Astrocyte (in vitro differentiated cells and primary cell): ENCODE measurements at regions not wholly inside any gene's neighbourhood (a gene's known extent, or its start where the extent isn't known, plus 50 kb on each side); places are given as distances from the start of the nearest gene placed in this dataset.

ENCODE experiments used
- EZH2 ChIP-seq: IDR thresholded peaks from 2 replicates; pipeline ENCODE4 v1.6.1; 2012; ENCODE audit warnings: mild to moderate bottlenecking, low read length, inconsistent platforms; ENCODE audit not compliant: insufficient read depth
- TF ChIP-seq, protein P1 (sequence below): IDR thresholded peaks from 2 replicates; pipeline ENCODE4 v1.5.1; 2011; ENCODE audit warnings: low read depth, mild to moderate bottlenecking, inconsistent platforms, low read length, moderate library complexity; ENCODE audit not compliant: insufficient read depth

DNA sequence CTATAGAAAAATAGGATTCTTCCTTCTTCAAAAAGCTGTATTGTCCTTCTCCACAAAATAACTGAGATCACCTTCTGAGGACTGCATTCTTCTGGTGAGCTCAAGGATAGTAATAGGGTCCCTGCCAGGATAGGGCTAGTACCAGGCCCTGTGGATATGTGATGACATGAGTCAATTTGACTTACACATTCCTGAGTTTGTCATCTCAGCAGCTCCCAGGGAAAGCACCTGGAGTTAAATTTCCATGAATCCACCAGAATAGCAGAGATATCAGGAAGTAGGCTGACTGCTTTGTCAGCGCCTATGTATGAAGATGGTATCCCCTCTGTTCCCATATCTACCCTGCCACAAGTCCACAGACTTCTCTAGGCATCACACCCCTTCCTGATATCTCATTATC is 225.8 kb downstream of the PMP22 start:
- TF ChIP-seq, protein P1, sequence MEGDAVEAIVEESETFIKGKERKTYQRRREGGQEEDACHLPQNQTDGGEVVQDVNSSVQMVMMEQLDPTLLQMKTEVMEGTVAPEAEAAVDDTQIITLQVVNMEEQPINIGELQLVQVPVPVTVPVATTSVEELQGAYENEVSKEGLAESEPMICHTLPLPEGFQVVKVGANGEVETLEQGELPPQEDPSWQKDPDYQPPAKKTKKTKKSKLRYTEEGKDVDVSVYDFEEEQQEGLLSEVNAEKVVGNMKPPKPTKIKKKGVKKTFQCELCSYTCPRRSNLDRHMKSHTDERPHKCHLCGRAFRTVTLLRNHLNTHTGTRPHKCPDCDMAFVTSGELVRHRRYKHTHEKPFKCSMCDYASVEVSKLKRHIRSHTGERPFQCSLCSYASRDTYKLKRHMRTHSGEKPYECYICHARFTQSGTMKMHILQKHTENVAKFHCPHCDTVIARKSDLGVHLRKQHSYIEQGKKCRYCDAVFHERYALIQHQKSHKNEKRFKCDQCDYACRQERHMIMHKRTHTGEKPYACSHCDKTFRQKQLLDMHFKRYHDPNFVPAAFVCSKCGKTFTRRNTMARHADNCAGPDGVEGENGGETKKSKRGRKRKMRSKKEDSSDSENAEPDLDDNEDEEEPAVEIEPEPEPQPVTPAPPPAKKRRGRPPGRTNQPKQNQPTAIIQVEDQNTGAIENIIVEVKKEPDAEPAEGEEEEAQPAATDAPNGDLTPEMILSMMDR, result no peak
- no peak for TF ChIP-seq EZH2
